MM.1S (cell line): ENCODE measurements at regions not wholly inside any gene's neighbourhood (a gene's known extent, or its start where the extent isn't known, plus 50 kb on each side); places are given as distances from the start of the nearest gene placed in this dataset.

Experiments
- CTCF ChIP-seq: fragments of 300-600 bp; sonication (generic); IDR thresholded peaks from 2 replicates; pipeline ENCODE4 v1.5.1; 2016; ENCODE audit warnings: antibody characterized with exemption, low read length, mixed read lengths
- EZH2phosphoT487 ChIP-seq: fragments of 300-600 bp; sonication (generic); IDR thresholded peaks from 2 replicates; pipeline ENCODE4 v1.6.1; 2018; ENCODE audit warnings: antibody characterized with exemption, low read length

GRCh38 chr9:40927851-40928802 lies 200.4 kb downstream of the FOXD4L6 start:
- no peak for TF ChIP-seq CTCF
- TF ChIP-seq EZH2phosphoT487, result no peak
